ENCODE measurements at regions not wholly inside any gene's neighbourhood (a gene's known extent, or its start where the extent isn't known, plus 50 kb on each side); places are given as distances from the start of the nearest gene placed in this dataset.

DNA sequence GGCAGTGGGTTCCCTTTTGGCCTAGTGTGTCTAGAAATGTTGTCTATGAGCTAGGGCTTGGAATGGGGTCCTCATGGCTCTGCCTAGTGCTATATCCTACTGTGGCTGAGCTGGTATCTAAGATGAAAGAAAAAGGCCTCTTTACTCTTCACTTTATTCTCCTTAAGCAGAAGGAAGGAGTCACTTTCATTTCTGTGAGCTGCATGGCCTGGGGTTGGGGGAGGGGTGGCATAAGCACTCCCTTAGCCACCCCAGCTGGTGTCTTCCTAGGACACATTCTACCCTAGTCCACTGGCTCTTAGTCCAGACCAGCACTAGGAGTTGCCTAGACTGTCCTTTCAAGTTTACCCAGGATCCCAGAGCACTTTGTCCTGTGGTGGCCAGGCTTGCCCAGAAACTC is 1148.9 kb upstream of the CNTN5 start:
- TF ChIP-seq, protein P1, sequence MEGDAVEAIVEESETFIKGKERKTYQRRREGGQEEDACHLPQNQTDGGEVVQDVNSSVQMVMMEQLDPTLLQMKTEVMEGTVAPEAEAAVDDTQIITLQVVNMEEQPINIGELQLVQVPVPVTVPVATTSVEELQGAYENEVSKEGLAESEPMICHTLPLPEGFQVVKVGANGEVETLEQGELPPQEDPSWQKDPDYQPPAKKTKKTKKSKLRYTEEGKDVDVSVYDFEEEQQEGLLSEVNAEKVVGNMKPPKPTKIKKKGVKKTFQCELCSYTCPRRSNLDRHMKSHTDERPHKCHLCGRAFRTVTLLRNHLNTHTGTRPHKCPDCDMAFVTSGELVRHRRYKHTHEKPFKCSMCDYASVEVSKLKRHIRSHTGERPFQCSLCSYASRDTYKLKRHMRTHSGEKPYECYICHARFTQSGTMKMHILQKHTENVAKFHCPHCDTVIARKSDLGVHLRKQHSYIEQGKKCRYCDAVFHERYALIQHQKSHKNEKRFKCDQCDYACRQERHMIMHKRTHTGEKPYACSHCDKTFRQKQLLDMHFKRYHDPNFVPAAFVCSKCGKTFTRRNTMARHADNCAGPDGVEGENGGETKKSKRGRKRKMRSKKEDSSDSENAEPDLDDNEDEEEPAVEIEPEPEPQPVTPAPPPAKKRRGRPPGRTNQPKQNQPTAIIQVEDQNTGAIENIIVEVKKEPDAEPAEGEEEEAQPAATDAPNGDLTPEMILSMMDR (IDR thresholded peaks at IDR 0.05 in 4 of 5, conservative IDR thresholded peaks at IDR 0.05 in 1 of 5), result no peak
- no peak for TF ChIP-seq POLR2A (IDR thresholded peaks at IDR 0.05)
- Histone ChIP-seq H3K36me3 (no peaks in the 10 kb centered on the region), H3K9me3 (no peaks in the 10 kb centered on the region), H3K27ac (no peak overlapping the region), H3K27me3 (no peaks in the 10 kb centered on the region), H3K4me1 (no peaks in the 10 kb centered on the region), H3K4me3 (no peak overlapping the region)
- in situ Hi-C loops (cut with MboI; ENCODE audit: low sequenced_read_pairs in 4 of 4) (no loop called here), intact Hi-C loops (cut with DNase I; ENCODE audit: low total_unique reads) (no loop called here)
- ATAC-seq (no peak), DNase-seq (no peak)

- DNase-seq (no peak), ATAC-seq (no peak)
- H3K4me1 ChIP-seq, result no peaks in the 10 kb centered on the region
- in situ Hi-C loops (cut with MboI; ENCODE audit: low sequenced_read_pairs in 4 of 4) (no loop called here), intact Hi-C loops (cut with DNase I; ENCODE audit: low total_unique reads) (no loop called here)
- H3K36me3 ChIP-seq, result no peaks in the 10 kb centered on the region
- TF ChIP-seq, protein P1 (IDR thresholded peaks at IDR 0.05 in 4 of 5, conservative IDR thresholded peaks at IDR 0.05 in 1 of 5), result no peak
- no peak for TF ChIP-seq POLR2A (IDR thresholded peaks at IDR 0.05)
- H3K27ac ChIP-seq, result no peak overlapping the region
- H3K27me3 ChIP-seq, result no peaks in the 10 kb centered on the region
- H3K9me3 ChIP-seq, result no peaks in the 10 kb centered on the region
- no peak overlapping the region for H3K4me3 ChIP-seq
These were observed 1140.5 kb upstream of the CNTN5 start for GRCh38 chr11:97880209-97880608.

- Histone ChIP-seq H3K9me3 (no peaks in the 10 kb centered on the region), H3K4me3 (no peak overlapping the region), H3K27ac (no peak overlapping the region), H3K4me1 (no peaks in the 10 kb centered on the region), H3K36me3 (no peaks in the 10 kb centered on the region), H3K27me3 (no peaks in the 10 kb centered on the region)
- no peak for ATAC-seq
- in situ Hi-C loops (cut with MboI; ENCODE audit: low sequenced_read_pairs in 4 of 4) (no loop called here), intact Hi-C loops (cut with DNase I; ENCODE audit: low total_unique reads) (no loop called here)
- no peak for TF ChIP-seq POLR2A (IDR thresholded peaks at IDR 0.05)
- TF ChIP-seq, protein P1 (IDR thresholded peaks at IDR 0.05 in 4 of 5, conservative IDR thresholded peaks at IDR 0.05 in 1 of 5), result no peak
- DNase-seq, result no peak
These were observed 1137.7 kb upstream of the CNTN5 start for GRCh38 chr11:97883086-97883485.

DNA sequence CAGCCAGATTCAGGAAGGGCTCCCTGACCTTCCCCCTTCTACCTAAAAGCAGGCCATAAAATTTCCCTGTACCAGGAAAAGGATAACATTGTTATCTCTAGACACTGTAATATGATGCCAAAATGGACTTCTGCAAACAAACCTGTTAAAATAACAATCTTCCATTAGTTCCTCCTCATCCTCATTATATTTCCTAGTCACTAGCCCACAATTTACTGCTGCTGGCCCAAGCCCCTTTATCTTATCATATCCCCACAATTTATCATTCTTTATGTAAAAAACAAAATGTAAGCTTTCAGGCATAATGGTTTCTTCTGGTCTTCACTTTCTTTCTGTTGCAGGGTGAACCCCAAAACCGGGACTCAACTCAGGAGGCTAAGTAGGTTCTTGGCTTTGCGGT is 1132.1 kb upstream of the CNTN5 start:
- Histone ChIP-seq H3K27ac (no peak overlapping the region), H3K9me3 (no peaks in the 10 kb centered on the region), H3K27me3 (no peaks in the 10 kb centered on the region), H3K4me1 (no peaks in the 10 kb centered on the region), H3K4me3 (no peak overlapping the region), H3K36me3 (no peaks in the 10 kb centered on the region)
- intact Hi-C loops (cut with DNase I; ENCODE audit: low total_unique reads) (no loop called here), in situ Hi-C loops (cut with MboI; ENCODE audit: low sequenced_read_pairs in 4 of 4) (no loop called here)
- ATAC-seq, result no peak
- TF ChIP-seq POLR2A (IDR thresholded peaks at IDR 0.05), result no peak
- TF ChIP-seq, protein P1 (IDR thresholded peaks at IDR 0.05 in 4 of 5, conservative IDR thresholded peaks at IDR 0.05 in 1 of 5), result no peak
- DNase-seq, result no peak

DNA sequence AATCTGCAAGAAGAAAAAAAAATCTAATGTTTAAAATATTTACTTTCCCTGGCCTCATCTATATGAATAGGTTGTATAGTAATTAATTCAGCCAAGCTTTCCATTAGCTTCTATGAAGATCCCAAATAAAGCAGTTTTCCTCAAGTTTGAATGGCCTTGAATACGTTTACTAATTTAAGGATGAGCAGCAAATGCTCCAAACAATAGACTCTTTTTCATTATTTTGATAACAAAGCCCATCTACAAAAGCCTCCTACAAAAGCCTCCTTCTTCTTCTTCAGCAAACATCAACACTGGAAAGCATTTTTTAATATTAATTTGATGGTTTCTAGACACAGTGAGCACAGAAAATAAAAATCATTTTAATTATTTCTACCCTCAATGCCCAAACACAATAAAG is 1130.3 kb upstream of the CNTN5 start:
- no peaks in the 10 kb centered on the region for H3K36me3 ChIP-seq
- no peaks in the 10 kb centered on the region for H3K4me1 ChIP-seq
- DNase-seq, result no peak
- no peak overlapping the region for H3K27ac ChIP-seq
- H3K9me3 ChIP-seq, result no peaks in the 10 kb centered on the region
- ATAC-seq, result no peak
- intact Hi-C loops (cut with DNase I; ENCODE audit: low total_unique reads), result no loop called here
- in situ Hi-C loops (cut with MboI; ENCODE audit: low sequenced_read_pairs in 4 of 4), result no loop called here
- no peak overlapping the region for H3K4me3 ChIP-seq
- H3K27me3 ChIP-seq, result no peaks in the 10 kb centered on the region
- TF ChIP-seq, protein P1 (IDR thresholded peaks at IDR 0.05 in 4 of 5, conservative IDR thresholded peaks at IDR 0.05 in 1 of 5), result no peak

All from gastrocnemius medialis (tissue), 4 donors.